ENCODE measurements at regions not wholly inside any gene's neighbourhood (a gene's known extent, or its start where the extent isn't known, plus 50 kb on each side); places are given as distances from the start of the nearest gene placed in this dataset.
A peak's percentile ranks its signal among the peaks of the same experiment; 100 is the strongest.

- H3K79me2 ChIP-seq (ENCODE audit: insufficient read depth) = no peaks in the 10 kb centered on the region
- H3K36me3 ChIP-seq (replicated peaks in 1 of 2; ENCODE audit: control insufficient read depth in 1 of 2, insufficient read depth in 2 of 2, low read length in 1 of 2) = no peaks in the 10 kb centered on the region
- TF ChIP-seq IRF3 (IDR thresholded peaks at IDR 0.05; ENCODE audit: low read depth, low read length) = no peak
- TF ChIP-seq ZBTB33 (IDR thresholded peaks at IDR 0.05; ENCODE audit: borderline replicate concordance, low read depth) = no peak
- no peak for TF ChIP-seq JUND (IDR thresholded peaks at IDR 0.05)
- TF ChIP-seq USF1 (IDR thresholded peaks at IDR 0.05; ENCODE audit: borderline replicate concordance, low read depth) = no peak
- TF ChIP-seq MAX (IDR thresholded peaks at IDR 0.05; ENCODE audit: low read depth) = no peak
- no peak for TF ChIP-seq EZH2phosphoT487 (IDR thresholded peaks at IDR 0.05; ENCODE audit: borderline replicate concordance, low read depth)
- TF ChIP-seq FOXM1 (IDR thresholded peaks at IDR 0.05; ENCODE audit: low read depth) = no peak
- TF ChIP-seq USF2 (IDR thresholded peaks at IDR 0.05; ENCODE audit: borderline replicate concordance, low read depth, low read length) = no peak
- no peak for TF ChIP-seq RAD21 (IDR thresholded peaks at IDR 0.05; ENCODE audit: low read length)
- H3K9me2 ChIP-seq = no peaks in the 10 kb centered on the region
- H4K20me1 ChIP-seq (ENCODE audit: insufficient read depth) = no peaks in the 10 kb centered on the region
- H3K4me1 ChIP-seq (ENCODE audit: control insufficient read depth in 1 of 2, insufficient read depth in 2 of 2, low read depth in 1 of 2, low read length in 1 of 2) = peaks cover 0 to 13% of the 10 kb centered on the region in 2 experiments; a peak in 2 of 4 replicates
- no peaks in the 10 kb centered on the region for H3K9me3 ChIP-seq
- no peaks in the 10 kb centered on the region for H3K27me3 ChIP-seq (ENCODE audit: insufficient read depth)
- WGBS (ENCODE audit: low lambda C conversion rate) = 100% methylated on average over 3 of the region's 3 CpGs
- ChIA-PET CTCF (no interaction called here), POLR2A (no interaction called here)
- no peak overlapping the region for H3K4me3 ChIP-seq (ENCODE audit: low read depth in 2 of 2, low read length in 1 of 2)
- no peak overlapping the region for H3K27ac ChIP-seq (ENCODE audit: low read depth in 2 of 2, low read length in 1 of 2)
- no peak overlapping the region for H2AFZ ChIP-seq (ENCODE audit: low read depth)
- H3K4me2 ChIP-seq = no peak overlapping the region
- peaks cover 17% of the 10 kb centered on the region for H3F3A ChIP-seq (replicated peaks; ENCODE audit: insufficient read depth)
- H3K9ac ChIP-seq = no peak overlapping the region
- DNase-seq = no peak
Observed at GRCh38 chr5:58241389-58241788, 218.5 kb downstream of the PLK2 start.

GRCh38 chr5:58240322-58240721 is 219.6 kb downstream of the PLK2 start:
- H2AFZ ChIP-seq (ENCODE audit: low read depth) = no peak overlapping the region
- TF ChIP-seq TCF12 (IDR thresholded peaks at IDR 0.05) = peak; percentile 75
- no peak for TF ChIP-seq USF2 (IDR thresholded peaks at IDR 0.05; ENCODE audit: borderline replicate concordance, low read depth, low read length)
- TF ChIP-seq GABPA (IDR thresholded peaks at IDR 0.05; ENCODE audit: low read depth) = peak; percentile 40; the same call in 1 of the 2 replicates
- no peak for TF ChIP-seq GATA2 (CRISPR knock-in tag; IDR thresholded peaks at IDR 0.05)
- no peak for TF ChIP-seq FOXJ3 (CRISPR knock-in tag; IDR thresholded peaks at IDR 0.05)
- peak in 1 of 2 experiments; percentile 65; a peak in 1 of 4 replicates for TF ChIP-seq EP300 (IDR thresholded peaks at IDR 0.05; ENCODE audit: borderline replicate concordance in 1 of 2, low read depth in 1 of 2, low read length in 1 of 2)
- no peak for TF ChIP-seq TAF1 (IDR thresholded peaks at IDR 0.05; ENCODE audit: borderline replicate concordance, low read depth, low read length)
- TF ChIP-seq FOXM1 (IDR thresholded peaks at IDR 0.05; ENCODE audit: low read depth) = no peak
- 0 out of 2 replicates have a peak, but pooled peaks have one; percentile 25 for TF ChIP-seq RXRA (IDR thresholded peaks at IDR 0.05; ENCODE audit: borderline replicate concordance, low read depth)
- TF ChIP-seq IRF3 (IDR thresholded peaks at IDR 0.05; ENCODE audit: low read depth, low read length) = no peak
- no peak for TF ChIP-seq RCOR1 (IDR thresholded peaks at IDR 0.05; ENCODE audit: low read length)
- TF ChIP-seq PBX3 (IDR thresholded peaks at IDR 0.05) = peak; percentile 63
- TF ChIP-seq MEF2A (IDR thresholded peaks at IDR 0.05; ENCODE audit: borderline replicate concordance, low read depth) = no peak

More at GRCh38 chr5:58240322-58240721, 219.6 kb downstream of the PLK2 start:
- Histone ChIP-seq H3K79me2 (ENCODE audit: insufficient read depth) (no peaks in the 10 kb centered on the region), H3F3A (replicated peaks; ENCODE audit: insufficient read depth) (peaks cover 13% of the 10 kb centered on the region), H3K4me3 (ENCODE audit: low read depth in 2 of 2, low read length in 1 of 2) (no peak overlapping the region), H3K4me2 (peak overlapping the region; percentile 10; the same call in 1 of the 2 replicates), H4K20me1 (ENCODE audit: insufficient read depth) (no peaks in the 10 kb centered on the region), H3K27me3 (ENCODE audit: insufficient read depth) (no peaks in the 10 kb centered on the region), H3K27ac (ENCODE audit: low read depth in 2 of 2, low read length in 1 of 2) (peak overlapping the region in 1 of 2 experiments; percentile 52; a peak in 3 of 4 replicates), H3K36me3 (replicated peaks in 1 of 2; ENCODE audit: control insufficient read depth in 1 of 2, insufficient read depth in 2 of 2, low read length in 1 of 2) (no peaks in the 10 kb centered on the region), H3K9me2 (no peaks in the 10 kb centered on the region), H3K4me1 (ENCODE audit: control insufficient read depth in 1 of 2, insufficient read depth in 2 of 2, low read depth in 1 of 2, low read length in 1 of 2) (peaks cover 0 to 9% of the 10 kb centered on the region in 2 experiments; a peak in 1 of 4 replicates), H3K9me3 (no peaks in the 10 kb centered on the region), H3K9ac (no peak overlapping the region)
- ChIA-PET CTCF (no interaction called here), POLR2A (no interaction called here)
- DNase-seq = no peak
- 32% methylated on average over 3 of the region's 3 CpGs for WGBS (ENCODE audit: low lambda C conversion rate)
